HUES64 (cell line): ENCODE measurements at regions not wholly inside any gene's neighbourhood (a gene's known extent, or its start where the extent isn't known, plus 50 kb on each side); places are given as distances from the start of the nearest gene placed in this dataset.

Experiments used
- H3K27ac ChIP-seq: 2 replicates; pipeline ENCODE4 v1.7.0; 2013; ENCODE audit warnings: low read depth, low read length, inconsistent platforms
- H3K27me3 ChIP-seq: 2 replicates; pipeline ENCODE4 v1.6.1; 2013; ENCODE audit warnings: mild to moderate bottlenecking, low read length; ENCODE audit not compliant: insufficient read depth
- H3K36me3 ChIP-seq: 2 replicates; pipeline ENCODE4 v1.6.1; 2013; ENCODE audit warnings: mild to moderate bottlenecking, low read length; ENCODE audit not compliant: insufficient read depth
- H3K4me1 ChIP-seq: 2 replicates; pipeline ENCODE4 v1.6.1; 2013; ENCODE audit warnings: mild to moderate bottlenecking, low read length, moderate library complexity; ENCODE audit not compliant: insufficient read depth
- H3K4me3 ChIP-seq: 2 replicates; pipeline ENCODE4 v1.5.1; 2013; ENCODE audit warnings: mild to moderate bottlenecking, low read length, moderate library complexity
- H3K9ac ChIP-seq: 2 replicates; pipeline ENCODE4 v1.6.1; 2013; ENCODE audit warnings: mild to moderate bottlenecking, low read depth, low read length
- H3K9me3 ChIP-seq: 2 replicates; pipeline ENCODE4 v1.6.1; 2013; ENCODE audit warnings: low read depth, low read length; ENCODE audit not compliant: insufficient read depth
- WGBS: fragments of 150-250, 120-280 bp; methylation state at CpG from one replicate; pipeline ENCODE4 v1.1.7; 2013; ENCODE audit warnings: missing lambda C conversion rate; 5-methylcytosine and 5-hydroxymethylcytosine counted together

- no peak overlapping the region for H3K27ac ChIP-seq
- H3K9ac ChIP-seq = no peak overlapping the region
- peaks cover 11% of the 10 kb centered on the region for H3K4me1 ChIP-seq
- peaks cover 4% of the 10 kb centered on the region; the same call in 1 of the 2 replicates for H3K27me3 ChIP-seq
- no peaks in the 10 kb centered on the region for H3K36me3 ChIP-seq
- H3K9me3 ChIP-seq = no peaks in the 10 kb centered on the region
- no peak overlapping the region for H3K4me3 ChIP-seq
- WGBS = 70% methylated on average over 5 of the region's 5 CpGs
Measured at GRCh38 chr1:208298593-208299269, 54.5 kb upstream of the PLXNA2 start.

DNA sequence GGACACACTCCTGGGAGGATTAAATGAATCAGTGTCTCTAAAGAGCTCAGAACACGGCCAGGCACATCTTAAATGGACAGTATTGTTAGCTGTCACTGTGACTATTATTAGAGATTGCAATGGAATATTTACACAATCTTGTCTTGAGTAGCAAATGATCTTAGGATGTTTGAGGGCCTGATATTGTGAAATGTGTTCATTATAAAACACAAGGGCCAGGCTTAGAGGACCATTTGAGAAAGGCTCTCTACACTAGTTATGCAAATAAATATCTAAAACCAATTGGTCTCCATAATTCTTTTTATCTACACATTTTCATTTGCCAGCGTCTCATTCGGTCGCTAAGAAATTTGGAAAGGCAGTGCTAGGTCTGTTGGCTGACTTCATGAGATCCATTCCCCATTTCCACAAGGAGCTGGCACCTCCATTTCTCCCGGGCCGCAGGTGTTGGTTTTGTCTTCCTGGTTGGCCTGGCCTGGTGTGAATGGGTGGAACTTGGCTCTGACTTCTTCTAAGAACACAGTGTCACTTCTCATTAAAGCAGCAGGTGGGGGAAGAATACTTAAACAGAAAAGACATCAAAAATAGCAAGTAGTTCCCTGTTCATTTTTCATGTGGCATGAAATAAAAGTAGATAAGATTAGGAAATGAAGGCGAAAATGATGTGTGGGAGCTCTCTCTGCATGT is 56.0 kb upstream of the PLXNA2 start:
- Histone ChIP-seq H3K4me3 (no peak overlapping the region), H3K9me3 (no peaks in the 10 kb centered on the region), H3K27me3 (peaks cover 4% of the 10 kb centered on the region; the same call in 1 of the 2 replicates), H3K4me1 (peaks cover 17% of the 10 kb centered on the region), H3K9ac (no peak overlapping the region), H3K36me3 (no peaks in the 10 kb centered on the region), H3K27ac (no peak overlapping the region)
- WGBS = 98% methylated on average over 5 of the region's 7 CpGs

- WGBS = 92% methylated on average over 4 of the region's 4 CpGs
- H3K4me3 ChIP-seq = no peak overlapping the region
- peaks cover 4% of the 10 kb centered on the region; the same call in 1 of the 2 replicates for H3K27me3 ChIP-seq
- H3K4me1 ChIP-seq = peaks cover 17% of the 10 kb centered on the region
- no peaks in the 10 kb centered on the region for H3K9me3 ChIP-seq
- no peak overlapping the region for H3K27ac ChIP-seq
- H3K9ac ChIP-seq = no peak overlapping the region
- H3K36me3 ChIP-seq = no peaks in the 10 kb centered on the region
Measured at GRCh38 chr1:208302699-208303238, 58.6 kb upstream of the PLXNA2 start.

DNA sequence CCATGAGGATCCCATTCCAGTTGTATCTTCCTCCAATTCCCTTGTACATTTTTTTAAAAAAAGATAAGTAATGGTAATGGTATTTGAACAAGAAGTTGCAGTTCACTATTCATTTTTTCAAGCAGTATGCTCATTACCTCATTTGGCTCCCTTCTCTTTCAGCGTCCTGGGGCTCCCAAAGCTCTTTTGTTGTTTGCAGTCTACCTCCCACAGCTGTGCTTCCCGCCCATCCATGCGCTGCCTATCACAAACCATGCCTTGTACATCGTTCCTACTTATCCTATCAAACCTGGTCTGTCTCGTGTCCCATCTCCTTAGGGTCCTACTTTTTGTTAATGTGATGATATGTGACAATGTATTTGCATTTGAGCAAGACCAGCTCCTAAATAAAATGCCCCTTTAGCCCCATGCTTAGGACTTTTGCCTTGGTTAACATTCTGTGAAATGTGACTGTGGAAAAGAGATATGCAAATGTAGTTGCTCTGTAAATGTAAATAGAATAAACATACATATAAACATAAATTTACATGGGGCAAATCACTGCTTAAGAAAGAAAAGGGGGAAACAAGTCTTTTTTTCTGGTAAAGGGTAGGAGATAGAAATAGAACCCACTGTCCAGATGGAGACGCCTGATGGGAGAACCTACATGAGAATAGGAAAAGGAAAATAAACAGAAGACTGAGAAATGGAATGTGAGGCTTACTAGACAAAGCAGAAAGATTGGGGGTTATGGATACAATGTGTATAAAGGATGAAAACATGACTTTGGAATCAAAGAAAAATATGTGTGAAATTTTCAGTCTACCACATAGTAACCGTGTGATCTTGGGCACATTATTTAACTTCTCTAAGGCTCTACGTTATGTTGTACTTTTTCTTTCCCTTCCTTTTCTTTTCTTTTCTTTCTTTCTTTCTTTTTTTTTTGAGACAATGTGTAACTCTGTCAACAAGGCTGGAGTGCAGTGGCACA is 59.8 kb upstream of the PLXNA2 start:
- no peak overlapping the region for H3K27ac ChIP-seq
- no peaks in the 10 kb centered on the region for H3K36me3 ChIP-seq
- no peak overlapping the region for H3K9ac ChIP-seq
- H3K27me3 ChIP-seq = peaks cover 4% of the 10 kb centered on the region; the same call in 1 of the 2 replicates
- H3K4me3 ChIP-seq = no peak overlapping the region
- H3K9me3 ChIP-seq = no peaks in the 10 kb centered on the region
- H3K4me1 ChIP-seq = peaks cover 10% of the 10 kb centered on the region
- 79% methylated on average over 7 of the region's 8 CpGs for WGBS

DNA sequence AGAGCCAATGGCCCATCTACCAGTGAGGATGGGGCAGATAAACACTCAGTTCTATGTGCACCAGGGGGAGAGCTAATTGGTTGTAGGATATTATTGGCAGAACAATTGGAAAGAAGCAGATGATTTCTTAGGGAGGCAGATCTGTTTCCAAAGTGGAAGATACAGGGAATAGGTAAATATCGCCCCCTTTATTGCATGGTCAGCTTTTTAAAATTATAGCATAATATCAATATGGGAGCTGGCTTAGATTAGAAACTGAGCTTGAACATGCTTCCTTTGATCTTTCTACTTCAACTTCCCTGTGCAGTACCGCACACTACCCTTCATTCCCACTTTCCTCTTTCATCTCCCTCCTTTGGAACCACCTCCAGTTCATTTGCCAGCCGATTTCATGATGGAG is 64.0 kb upstream of the PLXNA2 start:
- no peak overlapping the region for H3K27ac ChIP-seq
- WGBS = 98% methylated on average over 3 of the region's 3 CpGs
- H3K36me3 ChIP-seq = no peaks in the 10 kb centered on the region
- H3K4me1 ChIP-seq = peaks cover 8% of the 10 kb centered on the region
- H3K4me3 ChIP-seq = no peak overlapping the region
- H3K9ac ChIP-seq = no peak overlapping the region
- no peaks in the 10 kb centered on the region for H3K9me3 ChIP-seq
- no peaks in the 10 kb centered on the region for H3K27me3 ChIP-seq

DNA sequence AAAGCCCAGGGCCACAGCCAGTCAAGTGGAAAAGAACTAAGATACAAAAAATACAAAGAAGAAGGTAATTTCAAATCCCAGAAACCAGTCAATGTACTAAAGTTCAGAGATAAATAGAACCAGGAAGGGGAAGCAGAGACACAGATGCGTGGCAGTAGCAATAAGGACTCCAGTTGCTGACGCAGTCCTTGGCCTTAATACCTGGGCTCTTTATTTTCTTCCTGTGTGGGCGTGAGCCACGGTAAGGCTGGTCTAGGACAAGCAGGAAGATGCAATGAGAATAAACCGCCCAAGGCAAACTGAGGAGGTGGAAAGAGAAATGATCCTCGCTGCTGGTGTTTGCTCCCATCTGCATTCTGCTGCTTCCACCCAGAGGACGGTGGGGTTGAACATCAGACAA is 65.6 kb upstream of the PLXNA2 start:
- no peaks in the 10 kb centered on the region for H3K36me3 ChIP-seq
- H3K9ac ChIP-seq = no peak overlapping the region
- H3K27me3 ChIP-seq = no peaks in the 10 kb centered on the region
- no peak overlapping the region for H3K27ac ChIP-seq
- H3K9me3 ChIP-seq = no peaks in the 10 kb centered on the region
- no peaks in the 10 kb centered on the region for H3K4me1 ChIP-seq
- WGBS = 89% methylated on average over 7 of the region's 7 CpGs
- no peak overlapping the region for H3K4me3 ChIP-seq

GRCh38 chr1:208312706-208313105 is 68.5 kb upstream of the PLXNA2 start:
- Histone ChIP-seq H3K36me3 (no peaks in the 10 kb centered on the region), H3K9ac (no peak overlapping the region), H3K4me3 (no peak overlapping the region), H3K4me1 (no peaks in the 10 kb centered on the region), H3K9me3 (no peaks in the 10 kb centered on the region), H3K27me3 (no peaks in the 10 kb centered on the region), H3K27ac (no peak overlapping the region)

- H3K27ac ChIP-seq = no peak overlapping the region
- H3K9ac ChIP-seq = no peak overlapping the region
- no peaks in the 10 kb centered on the region for H3K9me3 ChIP-seq
- H3K4me3 ChIP-seq = no peak overlapping the region
- no peaks in the 10 kb centered on the region for H3K36me3 ChIP-seq
- WGBS = 84% methylated on average over 1 of the region's 2 CpGs
- H3K4me1 ChIP-seq = no peaks in the 10 kb centered on the region
- no peaks in the 10 kb centered on the region for H3K27me3 ChIP-seq
Measured at GRCh38 chr1:208314431-208314830, 70.2 kb upstream of the PLXNA2 start.

DNA sequence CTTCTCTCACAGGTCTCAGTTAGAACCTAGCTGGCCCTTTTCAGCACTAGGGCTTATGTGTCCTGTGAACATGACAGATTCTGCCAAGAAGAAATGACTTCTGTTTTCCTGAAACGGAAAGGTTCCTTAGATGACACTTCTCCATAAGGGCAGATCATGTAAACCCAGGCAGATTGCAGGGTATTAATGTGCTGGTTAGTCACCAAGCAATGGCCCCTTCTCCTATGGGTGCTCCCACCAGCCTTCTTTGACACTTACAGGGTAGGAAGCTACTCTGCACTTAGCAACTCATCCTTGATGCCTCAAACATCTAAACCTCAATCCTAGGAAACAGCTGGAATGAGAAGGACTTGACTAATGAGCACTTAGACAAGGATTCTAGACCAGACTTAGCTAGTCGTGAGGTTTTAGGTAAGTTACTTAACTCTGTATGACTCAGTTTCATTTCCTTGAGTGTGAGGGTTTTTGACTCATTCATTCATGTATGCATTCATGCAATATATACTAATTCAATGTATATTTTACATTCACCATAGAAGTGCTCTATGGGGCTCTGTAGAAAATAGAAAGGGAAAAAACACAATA is 74.1 kb upstream of the PLXNA2 start:
- no peak overlapping the region for H3K9ac ChIP-seq
- H3K9me3 ChIP-seq = no peaks in the 10 kb centered on the region
- no peaks in the 10 kb centered on the region for H3K27me3 ChIP-seq
- no peak overlapping the region for H3K4me3 ChIP-seq
- no peaks in the 10 kb centered on the region for H3K36me3 ChIP-seq
- H3K4me1 ChIP-seq = no peaks in the 10 kb centered on the region
- H3K27ac ChIP-seq = no peak overlapping the region
- 88% methylated on average over 2 of the region's 2 CpGs for WGBS

DNA sequence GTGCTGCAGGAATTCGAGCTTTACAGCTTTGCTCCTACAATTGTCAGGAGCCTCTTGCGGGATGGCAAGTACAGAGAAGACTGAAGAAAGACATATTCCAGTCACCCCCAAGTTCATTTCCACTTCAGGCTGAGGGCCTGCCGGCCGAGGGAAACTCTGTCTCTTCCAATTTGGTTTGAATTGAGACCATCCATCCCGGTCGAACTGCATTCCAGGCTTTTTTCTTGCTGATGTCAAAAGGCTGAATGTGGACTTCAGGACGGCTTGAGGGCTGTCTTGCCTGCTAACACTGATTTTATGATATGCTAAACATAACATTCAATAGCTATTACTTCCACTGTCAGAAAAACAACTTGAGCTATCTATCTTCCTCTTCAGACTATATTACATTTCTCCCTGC is 79.8 kb upstream of the PLXNA2 start:
- H3K36me3 ChIP-seq = no peaks in the 10 kb centered on the region
- H3K9ac ChIP-seq = no peak overlapping the region
- H3K27me3 ChIP-seq = no peaks in the 10 kb centered on the region
- H3K27ac ChIP-seq = no peak overlapping the region
- 0 out of 2 replicates have a peak, but pooled peaks cover 8% of the 10 kb centered on the region for H3K4me1 ChIP-seq
- H3K4me3 ChIP-seq = no peak overlapping the region
- 84% methylated on average over 7 of the region's 7 CpGs for WGBS
- H3K9me3 ChIP-seq = no peaks in the 10 kb centered on the region
